HG02840 (cell line): ENCODE measurements at regions not wholly inside any gene's neighbourhood (a gene's known extent, or its start where the extent isn't known, plus 50 kb on each side); places are given as distances from the start of the nearest gene placed in this dataset.
A peak's percentile ranks its signal among the peaks of the same experiment; 100 is the strongest.

Experiments used
- ATAC-seq: cut with Tn5 transposase; IDR thresholded peaks from one replicate; pipeline ENCODE4 v1.9.1; 2021; ENCODE audit warnings: mild to moderate bottlenecking, moderate library complexity, moderate number of reproducible peaks; ENCODE audit not compliant: unreplicated experiment, low FRiP score

DNA sequence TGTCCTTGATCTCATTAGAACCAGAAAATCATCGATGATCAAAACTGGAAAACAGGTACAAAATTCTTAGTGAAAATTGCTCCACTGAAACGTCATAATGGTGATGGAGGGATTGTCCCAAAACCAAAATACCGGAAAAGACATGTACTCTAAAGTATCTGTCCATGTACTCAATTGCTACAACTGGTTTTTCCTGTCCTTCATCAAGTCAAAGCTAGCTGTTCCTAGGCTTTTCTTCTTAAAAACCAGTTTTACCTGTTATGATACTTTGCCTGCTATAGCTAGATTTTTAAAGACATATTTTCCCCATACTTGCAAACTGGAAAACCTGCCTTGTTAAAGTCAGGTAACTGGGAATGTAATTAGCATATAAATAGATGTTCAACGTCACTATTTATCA is 50.5 kb upstream of the LRRC1 start:
- no peak for ATAC-seq

DNA sequence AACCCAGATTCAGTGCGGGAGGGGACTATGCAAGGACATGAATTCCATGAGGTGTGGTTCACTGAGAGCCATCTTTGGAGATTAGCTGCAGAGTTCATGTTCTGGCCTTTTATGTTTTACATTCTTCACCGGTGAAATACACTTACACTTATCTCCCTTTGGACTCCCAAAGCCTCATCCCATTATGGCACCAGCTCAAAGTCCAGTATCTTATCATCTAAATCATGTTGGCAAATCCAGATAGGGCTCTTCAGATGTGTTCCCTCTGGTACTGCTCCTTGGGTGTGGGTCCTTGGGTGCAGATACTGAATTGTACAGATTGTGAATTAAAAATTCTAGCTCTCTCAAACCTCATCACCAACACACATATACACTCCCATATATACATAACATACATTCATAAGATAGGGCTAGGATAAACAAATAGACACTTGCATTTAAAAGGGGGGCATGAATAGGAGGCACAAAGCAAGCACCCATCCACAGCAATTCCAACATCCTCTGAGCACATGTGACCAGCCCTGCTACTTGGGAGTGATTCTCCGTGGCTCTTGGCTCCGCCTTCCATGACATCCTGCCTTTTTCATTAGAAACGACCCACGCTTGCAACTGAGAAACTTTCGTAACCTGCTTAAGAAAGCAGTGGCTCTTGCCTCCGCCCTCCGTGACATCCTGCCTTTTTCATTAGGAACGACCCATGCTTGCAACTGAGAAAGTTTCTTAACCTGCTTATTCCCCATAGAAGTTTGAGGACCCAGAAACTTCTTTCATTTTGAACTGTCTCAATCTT is 53.6 kb upstream of the LRRC1 start:
- ATAC-seq = no peak

DNA sequence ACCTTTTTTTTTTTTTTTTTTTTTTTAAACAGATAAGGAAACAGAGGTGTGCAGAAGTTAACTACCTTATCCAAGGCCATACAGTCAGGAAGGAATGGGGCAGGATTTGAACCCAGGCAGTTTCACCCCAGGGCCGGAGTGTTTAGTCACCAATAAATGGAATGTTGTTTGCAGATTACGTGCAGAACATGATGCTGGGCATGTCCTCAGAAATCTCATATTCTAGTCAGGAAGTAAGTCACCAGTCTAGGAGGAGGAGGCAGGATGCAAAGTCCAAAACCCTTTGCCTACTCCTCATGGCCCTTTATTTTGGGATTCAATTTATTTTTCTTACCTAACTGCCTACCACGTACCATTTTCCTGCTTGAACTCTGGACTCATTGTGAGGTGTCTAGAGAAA is 57.1 kb upstream of the LRRC1 start:
- ATAC-seq = no peak

DNA sequence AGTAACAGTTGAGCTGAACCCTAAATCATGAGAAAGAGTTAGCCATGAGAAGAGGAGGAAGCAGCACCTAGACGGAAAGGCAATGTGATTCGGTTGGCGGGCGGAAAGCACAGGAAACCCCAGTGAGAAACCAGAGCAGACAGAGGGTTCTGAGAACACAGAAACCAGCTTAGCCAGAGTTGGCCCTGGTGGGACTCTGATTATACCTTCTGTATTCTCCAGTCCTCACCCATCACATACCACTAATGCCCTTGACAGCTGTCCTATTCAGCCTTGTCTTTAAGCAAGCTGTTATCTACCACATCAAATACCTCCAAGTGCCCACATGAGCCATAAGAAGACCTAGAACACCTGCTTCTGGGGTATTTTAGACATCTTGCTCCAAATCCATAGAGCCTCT is 58.9 kb upstream of the LRRC1 start:
- ATAC-seq = no peak

DNA sequence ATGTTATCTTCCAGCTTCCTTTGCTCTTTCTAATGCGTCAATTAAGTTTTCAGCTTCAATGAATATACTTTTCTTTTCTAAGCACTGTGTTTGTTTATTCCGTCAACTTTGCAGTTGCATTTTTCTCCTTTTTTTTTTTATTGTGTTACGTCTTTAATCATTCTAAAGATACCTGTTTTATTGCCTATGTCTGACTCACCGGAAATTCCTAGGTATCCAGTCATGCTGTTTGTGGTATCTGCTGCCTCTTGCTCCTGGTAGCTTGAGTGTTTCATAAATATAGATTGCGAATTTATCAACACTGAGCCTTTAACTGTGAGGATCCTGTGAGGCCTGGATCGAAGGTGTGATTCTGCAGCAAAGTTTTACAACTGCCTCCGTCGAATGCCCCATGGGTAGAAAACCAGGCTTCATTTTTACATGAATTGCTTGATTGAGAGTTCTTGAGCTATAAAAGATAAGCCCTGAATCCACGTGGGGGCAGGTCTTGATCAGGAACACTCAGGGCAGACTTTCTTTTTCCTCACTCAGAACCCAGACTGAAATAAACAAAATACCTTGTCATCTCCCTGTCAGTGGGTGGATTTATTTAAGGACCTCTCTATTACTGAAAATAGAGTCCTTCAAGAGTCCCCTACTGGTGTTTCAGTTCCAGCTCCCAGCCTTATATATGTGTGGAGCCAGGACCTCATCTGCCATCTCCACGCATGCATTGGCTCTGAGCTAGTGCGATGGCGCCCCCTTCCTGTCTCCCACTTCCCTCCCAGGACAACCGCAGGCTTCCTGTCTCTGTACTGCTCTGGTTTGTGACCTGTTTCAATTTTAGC is 60.1 kb upstream of the LRRC1 start:
- ATAC-seq = no peak

DNA sequence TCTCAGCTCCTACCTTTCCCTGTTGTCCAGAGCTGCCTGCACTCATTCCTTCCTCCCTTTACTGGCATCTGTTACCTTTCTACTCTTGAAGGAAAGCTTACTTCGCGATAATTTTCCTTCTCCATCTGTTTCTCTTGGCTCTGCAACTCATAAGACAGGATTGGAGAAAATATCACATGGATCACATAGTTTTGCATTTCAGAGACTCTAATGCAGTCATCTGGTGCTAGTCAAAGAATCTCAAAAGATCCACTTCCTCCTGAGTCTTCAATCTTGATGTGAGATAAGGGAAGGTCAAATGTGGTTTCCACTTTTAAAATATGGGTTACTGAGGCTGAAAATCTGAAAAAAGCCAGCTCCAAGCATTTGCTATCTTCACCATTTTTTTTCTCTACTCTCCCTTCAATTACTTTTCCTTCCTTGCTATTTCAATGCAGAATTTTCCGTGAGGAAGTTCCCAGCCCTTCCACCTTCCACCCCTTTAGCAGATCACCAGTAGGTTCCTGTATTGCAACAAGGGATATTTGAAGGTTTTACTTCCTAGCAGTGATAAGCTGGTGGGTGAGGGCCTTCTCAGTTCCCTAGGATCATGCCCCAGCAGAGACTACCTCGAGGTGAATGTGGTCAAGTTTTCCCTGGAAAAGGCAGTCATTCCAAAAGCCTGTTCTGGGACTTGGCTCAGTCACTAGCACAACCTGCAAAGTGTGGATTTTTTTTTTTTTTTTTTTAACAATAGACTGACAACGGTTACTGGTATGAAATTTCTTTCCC is 62.8 kb upstream of the LRRC1 start:
- no peak for ATAC-seq

DNA sequence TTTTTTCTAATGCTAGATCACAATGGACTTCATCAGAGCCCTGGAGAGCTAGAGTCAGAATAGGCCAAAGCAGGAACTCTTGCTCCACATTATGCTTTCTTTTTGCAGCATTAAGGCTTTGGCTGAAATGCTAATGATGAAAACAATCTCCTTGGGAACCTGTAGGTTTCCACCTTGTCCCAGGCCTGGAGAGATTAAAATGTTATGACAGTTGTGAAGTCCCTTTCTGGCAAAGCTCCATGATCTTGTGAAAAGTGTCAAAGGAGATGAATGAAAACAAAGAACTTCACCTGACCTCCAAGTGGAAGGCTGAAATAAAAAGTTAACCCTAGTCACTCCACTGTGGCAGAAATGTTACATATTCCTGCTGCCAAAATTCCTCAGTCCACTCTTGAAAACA is 64.0 kb upstream of the LRRC1 start:
- no peak for ATAC-seq

DNA sequence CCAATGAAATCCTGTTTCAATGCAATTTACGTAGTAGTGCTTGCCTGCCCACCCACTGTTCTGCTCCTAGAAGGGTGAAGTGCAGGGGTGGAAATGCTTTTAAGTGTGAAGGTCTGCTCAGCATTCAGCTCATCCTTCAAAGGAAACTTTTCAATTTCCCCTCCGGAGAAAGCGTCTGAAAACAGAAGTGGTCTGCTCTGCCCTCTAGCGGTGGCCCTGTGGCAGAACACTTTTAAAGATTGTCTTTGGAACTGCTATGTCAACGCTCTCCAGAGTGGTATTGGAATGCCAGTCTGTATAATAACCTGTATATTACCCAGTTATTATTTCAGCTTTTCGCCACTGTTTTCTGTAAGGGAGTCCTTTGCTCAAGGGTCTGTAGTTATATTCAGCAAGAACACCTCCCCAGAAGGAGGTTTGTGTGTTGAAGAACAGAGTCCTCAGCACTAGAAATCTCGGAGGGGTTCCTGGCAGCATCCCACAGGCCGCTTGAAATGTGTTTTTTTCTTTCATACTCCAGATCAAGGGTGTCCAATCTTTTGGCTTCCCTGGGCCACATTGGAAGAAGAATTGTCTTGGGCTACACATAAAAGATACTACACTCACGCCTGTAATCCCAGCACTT is 63.1 kb upstream of the KLHL31 start:
- no peak for ATAC-seq

DNA sequence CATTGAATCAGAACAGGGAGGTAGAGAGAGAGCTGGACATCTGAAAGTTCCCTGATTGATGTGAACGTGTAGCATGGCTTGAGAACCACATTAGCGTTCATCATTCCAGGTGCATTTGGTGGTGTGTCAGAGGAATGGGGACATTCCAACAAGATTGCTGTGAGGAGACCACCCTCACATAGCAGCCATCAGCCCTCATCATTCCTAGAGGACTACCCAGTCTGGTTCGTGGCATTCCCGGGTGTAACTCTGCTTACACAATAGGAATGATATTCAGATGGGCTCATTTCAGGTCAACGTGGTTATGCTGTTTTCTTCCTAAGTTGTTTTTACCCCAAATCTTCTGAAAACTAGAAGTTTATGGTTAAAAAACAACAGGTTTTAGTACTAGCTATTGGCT is 62.2 kb upstream of the KLHL31 start:
- no peak for ATAC-seq

DNA sequence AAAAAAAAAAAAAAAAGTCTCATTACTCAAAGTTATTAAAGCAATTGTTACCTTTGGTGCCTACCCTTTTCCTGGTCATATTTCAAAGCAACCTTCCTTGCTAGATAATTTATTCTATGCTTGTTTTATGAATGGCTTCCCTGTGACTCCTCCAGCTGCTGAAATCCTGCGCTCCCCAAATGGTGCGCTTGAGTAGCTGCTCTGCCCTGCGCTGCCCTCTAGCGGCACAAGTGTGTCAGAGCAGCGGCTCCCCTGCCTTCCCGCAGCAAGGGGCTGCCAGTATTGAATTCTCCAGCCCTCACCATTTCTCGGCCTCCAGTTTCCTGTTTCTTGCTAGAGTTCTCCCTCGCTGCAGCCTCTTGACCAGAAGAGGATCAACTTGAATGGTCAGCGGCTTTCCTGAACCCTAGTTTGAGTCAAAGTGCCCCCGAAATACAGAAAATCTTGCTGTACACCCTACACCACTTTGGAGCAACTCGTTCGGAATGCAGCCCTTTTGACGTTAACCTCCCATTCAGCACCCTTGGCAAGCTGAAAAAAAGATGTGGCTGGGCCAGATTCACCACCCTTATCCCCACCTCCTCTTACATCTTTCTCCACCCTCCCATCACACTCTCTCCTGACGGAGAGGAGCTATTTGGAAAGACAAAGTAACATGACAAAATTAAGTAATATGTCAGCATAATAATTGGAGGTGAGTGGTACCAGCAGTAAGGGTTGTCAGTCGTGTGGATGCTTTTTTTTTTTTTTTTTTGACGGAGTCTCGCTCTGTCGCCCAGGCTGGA is 60.4 kb upstream of the KLHL31 start:
- ATAC-seq = peak; percentile 72

DNA sequence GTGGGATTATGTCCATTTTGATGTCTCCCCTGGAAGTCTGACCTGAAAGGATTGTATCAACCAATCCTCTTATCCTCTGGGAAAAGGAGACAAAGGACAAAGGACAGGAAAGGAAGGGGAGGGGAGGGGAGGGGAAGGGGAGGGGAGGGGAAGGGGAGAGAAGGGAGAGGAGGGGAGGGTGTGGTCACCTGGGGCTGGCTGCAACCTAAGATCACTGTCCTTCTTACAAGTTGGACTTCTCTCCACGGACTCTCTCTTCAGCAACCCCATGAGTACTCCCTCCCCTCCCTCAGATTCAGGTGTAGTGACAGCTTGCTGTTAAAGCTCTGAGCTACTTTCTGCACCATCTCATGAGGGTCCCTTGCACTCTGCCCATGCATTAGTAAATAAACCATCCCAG is 58.9 kb upstream of the KLHL31 start:
- no peak for ATAC-seq

DNA sequence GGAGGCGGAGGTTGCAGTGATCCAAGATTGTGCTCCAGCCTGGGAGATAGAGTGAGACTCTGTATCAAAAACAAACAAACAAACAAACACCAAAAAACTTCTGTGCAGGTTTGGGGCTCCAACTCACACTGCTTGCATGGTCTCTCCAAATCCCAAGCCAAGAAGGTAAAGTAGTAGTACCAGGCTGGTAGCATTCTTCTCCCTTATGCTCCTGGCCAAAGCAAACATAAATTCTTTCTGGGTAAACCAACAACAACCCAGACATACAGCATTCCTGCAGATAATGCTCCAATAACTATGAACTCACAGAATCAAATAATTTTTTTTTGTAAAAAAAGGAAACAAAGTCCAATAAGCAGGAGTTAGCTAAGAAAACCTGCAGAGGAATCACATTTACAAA is 57.8 kb upstream of the KLHL31 start:
- no peak for ATAC-seq

DNA sequence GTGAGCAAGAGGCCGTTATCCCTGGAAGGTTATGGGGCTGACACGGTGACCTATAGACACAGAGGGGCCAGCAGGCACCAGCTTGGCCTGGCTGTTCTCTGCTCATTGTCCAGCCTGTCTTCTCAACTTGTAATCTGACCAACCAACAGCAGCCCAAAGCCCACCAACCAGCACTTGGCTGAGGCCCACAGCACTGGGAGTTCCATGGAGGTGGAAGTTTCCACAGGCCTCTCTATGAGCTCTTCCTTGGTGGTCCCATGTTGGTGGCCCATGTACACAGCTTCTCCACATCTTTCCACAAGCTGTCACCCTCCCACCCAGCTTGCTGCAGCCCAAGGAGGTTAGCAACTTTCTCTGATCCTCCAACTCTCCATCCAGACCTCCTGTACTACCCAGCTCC is 56.2 kb upstream of the KLHL31 start:
- ATAC-seq = no peak

DNA sequence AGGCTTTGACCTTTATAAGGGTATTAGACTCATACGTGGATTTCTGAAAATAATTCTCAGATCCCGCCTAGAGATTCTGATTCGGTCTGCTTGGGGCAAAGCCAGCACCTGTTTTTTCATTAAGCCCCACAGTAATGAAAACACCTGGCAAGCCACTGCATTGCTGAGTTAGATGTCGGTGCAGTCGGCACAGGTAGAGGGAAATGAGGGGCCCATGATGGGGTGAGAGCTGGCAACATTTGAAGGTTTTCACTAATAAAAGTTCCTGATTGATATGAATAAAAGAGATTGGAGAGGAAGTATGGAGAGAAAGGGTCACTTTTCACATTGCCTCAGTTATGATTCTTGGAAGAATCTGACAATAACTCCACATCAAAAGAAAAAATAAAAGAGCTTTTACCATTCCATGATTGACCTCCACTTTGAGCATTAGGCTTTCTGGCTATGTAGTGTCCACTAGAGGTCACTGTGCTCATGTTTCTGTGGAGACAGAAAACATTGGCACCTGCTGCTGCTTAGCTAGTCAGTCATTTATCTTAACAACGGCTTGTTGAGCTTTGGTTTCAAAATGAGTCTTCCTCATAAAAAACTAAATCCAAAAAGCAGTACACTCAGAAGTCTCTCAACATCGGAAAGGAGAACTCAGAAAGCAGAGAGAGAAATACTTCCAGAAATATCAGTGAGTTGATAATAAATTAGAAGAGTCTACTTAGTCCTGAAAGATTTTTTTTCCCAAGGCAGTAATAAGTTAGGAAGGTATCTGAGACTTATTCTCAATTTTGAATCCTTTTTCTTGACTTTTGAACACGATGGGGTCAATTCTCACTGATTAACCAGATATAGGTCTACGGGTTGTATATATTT is 53.3 kb upstream of the KLHL31 start:
- ATAC-seq = peak; percentile 88

DNA sequence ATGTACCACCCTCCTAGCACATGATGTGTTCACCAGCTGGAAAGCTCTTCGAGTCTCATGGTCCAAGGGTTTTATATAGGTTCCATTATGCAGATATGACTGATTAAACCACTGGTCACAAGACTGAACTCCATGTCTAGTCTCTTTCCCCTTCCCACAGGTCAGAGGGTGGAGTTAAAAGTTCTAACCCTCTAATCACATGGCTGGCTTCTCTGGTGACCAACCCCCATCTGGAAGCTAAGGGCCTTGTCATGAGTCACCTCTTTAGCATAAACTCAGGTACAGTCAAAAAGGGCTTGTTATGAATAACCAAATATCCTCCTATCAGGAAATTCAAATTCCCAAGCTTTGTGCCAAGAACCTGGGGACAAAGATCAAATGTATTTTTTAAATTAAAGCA is 52.0 kb upstream of the KLHL31 start:
- no peak for ATAC-seq

DNA sequence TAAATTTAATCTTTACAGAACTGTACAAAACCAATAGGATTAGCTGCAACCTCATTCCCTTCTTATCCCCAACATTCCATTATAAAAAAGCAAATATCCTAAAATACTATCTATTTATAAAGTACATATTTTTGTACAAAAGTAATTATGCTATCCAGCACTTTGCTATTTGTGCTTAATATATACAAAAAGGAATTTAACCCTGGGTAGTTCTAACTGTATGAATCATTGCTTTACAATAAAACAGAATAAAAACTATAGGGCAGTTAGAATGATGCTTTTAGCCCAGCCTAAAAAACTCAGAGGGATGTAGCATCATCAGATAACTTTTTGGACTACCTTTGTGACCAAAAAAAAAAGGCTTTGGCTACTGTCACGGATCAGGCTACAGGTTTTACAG is 49.9 kb upstream of the KLHL31 start:
- ATAC-seq = no peak
